GM21526 (cell line): ENCODE measurements at regions not wholly inside any gene's neighbourhood (a gene's known extent, or its start where the extent isn't known, plus 50 kb on each side); places are given as distances from the start of the nearest gene placed in this dataset.
"Not testable (repeated sequence)": the region's sequence is repeated elsewhere in the genome, so short reads cannot be mapped to it uniquely, and the experiment has no call there.

Experiments used
- ATAC-seq: cut with Tn5 transposase; IDR thresholded peaks from one replicate; pipeline ENCODE4 v1.9.1; 2021; ENCODE audit warnings: moderate library complexity; ENCODE audit not compliant: unreplicated experiment, low FRiP score

- ATAC-seq = no peak
Measured at GRCh38 chr11:29263971-29264682, 752.7 kb downstream of the KCNA4 start.

- ATAC-seq = no peak
Measured at GRCh38 chr11:29261831-29262230, 755.0 kb downstream of the KCNA4 start.

- no peak for ATAC-seq
Measured at GRCh38 chr11:29260939-29261705, 755.7 kb downstream of the KCNA4 start.

- ATAC-seq = no peak
Measured at GRCh38 chr11:29258411-29258810, 758.4 kb downstream of the KCNA4 start.

- no peak for ATAC-seq
Measured at GRCh38 chr11:29256580-29256979, 760.2 kb downstream of the KCNA4 start.

GRCh38 chr11:29255401-29255800 lies 761.4 kb downstream of the KCNA4 start:
- no peak for ATAC-seq

- ATAC-seq = peak; percentile 80
Measured at GRCh38 chr11:29251738-29252137, 765.1 kb downstream of the KCNA4 start.

GRCh38 chr11:29249713-29250112 lies 767.1 kb downstream of the KCNA4 start:
- no peak for ATAC-seq

- ATAC-seq = no peak
Measured at GRCh38 chr11:29244355-29244754, 772.5 kb downstream of the KCNA4 start.

GRCh38 chr11:29243616-29244015 lies 773.2 kb downstream of the KCNA4 start:
- no peak for ATAC-seq

- no peak for ATAC-seq
Measured at GRCh38 chr11:29231991-29232390, 784.8 kb downstream of the KCNA4 start.

- ATAC-seq = no peak
Measured at GRCh38 chr11:29231586-29231985, 785.2 kb downstream of the KCNA4 start.

GRCh38 chr11:29227811-29228210 lies 789.0 kb downstream of the KCNA4 start:
- ATAC-seq = no peak

GRCh38 chr11:29224739-29225384 lies 792.0 kb downstream of the KCNA4 start:
- ATAC-seq = no peak

- not testable (repeated sequence) for ATAC-seq
Measured at GRCh38 chr11:29219531-29219930, 797.3 kb downstream of the KCNA4 start.

- no peak for ATAC-seq
Measured at GRCh38 chr11:29217901-29218300, 798.9 kb downstream of the KCNA4 start.

GRCh38 chr11:29214833-29215232 lies 802.0 kb downstream of the KCNA4 start:
- no peak for ATAC-seq

- no peak for ATAC-seq
Measured at GRCh38 chr11:29211202-29211601, 805.6 kb downstream of the KCNA4 start.

GRCh38 chr11:29210426-29210825 lies 806.4 kb downstream of the KCNA4 start:
- no peak for ATAC-seq

- ATAC-seq = no peak
Measured at GRCh38 chr11:29208117-29208516, 808.7 kb downstream of the KCNA4 start.

GRCh38 chr11:29200791-29201562 lies 815.9 kb downstream of the KCNA4 start:
- no peak for ATAC-seq
